GM12878 (cell line): ENCODE measurements at regions not wholly inside any gene's neighbourhood (a gene's known extent, or its start where the extent isn't known, plus 50 kb on each side); places are given as distances from the start of the nearest gene placed in this dataset.

ENCODE experiments used
- ATAC-seq: fragments of 200-7000 bp; cut with Tn5 transposase; 3 replicates; pipeline ENCODE4 v1.9.1; 2020; ENCODE audit warnings: mild to moderate bottlenecking, moderate library complexity
- BruUV-seq: library from RNA; stranded (reverse); fragments of 400-500 nt; replicated peaks from 2 replicates; lab custom pipeline; 2021; lab: Mats Ljungman, UMichigan
- CTCF ChIA-PET: fragments of 300-600 bp; sonication (Branson Sonifier 250); formaldehyde crosslinking; extraction: SDS; loops from one replicate; lab custom pipeline; 2021; ENCODE audit warnings: inconsistent platforms; lab: Yijun Ruan, JAX
- POLR2A ChIA-PET: fragments of 350-600 bp; formaldehyde crosslinking; extraction: SDS; loops from one replicate; lab custom pipeline; 2021; ENCODE audit warnings: inconsistent platforms; lab: Charles Lee
- RAD21 ChIA-PET: fragments of 300-600 bp; sonication (Branson Sonifier 250); formaldehyde crosslinking; loops from one replicate; lab custom pipeline; 2023; ENCODE audit warnings: antibody characterized with exemption; ENCODE audit not compliant: unreplicated experiment; lab: Charles Lee
- SMC1A ChIA-PET: fragments of 300-600 bp; sonication (Branson Sonifier 250); formaldehyde crosslinking; loops from one replicate; lab custom pipeline; 2023; ENCODE audit not compliant: unreplicated experiment, uncharacterized antibody; lab: Charles Lee
- DNase-seq: peaks from one replicate; pipeline ENCODE4 v3.0.0-alpha.2; 2011; ENCODE audit warnings: low read depth, low spot score
- FAIRE-seq: peaks from 3 replicates; lab custom pipeline; 2011; peaks lifted over from hg19 to GRCh38; lab: Jason Lieb, UNC
- H2AFZ ChIP-seq: 2 replicates; pipeline ENCODE4 v1.6.0; 2011; ENCODE audit warnings: low read depth, low read length, control low read depth; ENCODE audit not compliant: control insufficient read depth
- H3K27ac ChIP-seq: 2 replicates; pipeline ENCODE4 v1.5.1; 2011; ENCODE audit warnings: control low read depth; ENCODE audit not compliant: control insufficient read depth, insufficient read depth
- H3K27me3 ChIP-seq, 2 experiments: replicated peaks in 1 of 2; 2 replicates each; pipeline versions ENCODE4 v1.6.0 to v1.6.1; 2011; ENCODE audit warnings: low read length in 1 of 2; ENCODE audit not compliant: control insufficient read depth in 2 of 2, insufficient read depth in 2 of 2
- H3K36me3 ChIP-seq, 2 experiments: 2 replicates each; pipeline ENCODE4 v1.5.1; 2011; ENCODE audit warnings: low read length in 1 of 2; ENCODE audit not compliant: control insufficient read depth in 2 of 2, insufficient read depth in 2 of 2
- H3K4me1 ChIP-seq: 2 replicates; pipeline ENCODE4 v1.6.1; 2011; ENCODE audit warnings: mild to moderate bottlenecking, low read length, moderate library complexity, mixed read lengths; ENCODE audit not compliant: control insufficient read depth, insufficient read depth
- H3K4me2 ChIP-seq: 2 replicates; pipeline ENCODE4 v1.6.0; 2011; ENCODE audit warnings: control low read depth; ENCODE audit not compliant: control insufficient read depth, insufficient read depth
- H3K4me3 ChIP-seq: fragments of 200-600 bp; sonication (generic); 2 replicates; pipeline ENCODE4 v1.5.1; 2016
- H3K79me2 ChIP-seq: 2 replicates; pipeline ENCODE4 v1.6.0; 2011; ENCODE audit warnings: low read length; ENCODE audit not compliant: control insufficient read depth, insufficient read depth
- H3K9ac ChIP-seq: 2 replicates; pipeline ENCODE4 v1.8.0; 2011; ENCODE audit warnings: low read length, control low read depth, mixed read lengths; ENCODE audit not compliant: control insufficient read depth, insufficient read depth
- H3K9me3 ChIP-seq: replicated peaks from 3 replicates; pipeline ENCODE4 v1.5.1; 2011; ENCODE audit warnings: mild to moderate bottlenecking, low read length; ENCODE audit not compliant: control insufficient read depth, insufficient read depth
- H4K20me1 ChIP-seq: 2 replicates; pipeline ENCODE4 v1.6.0; 2011; ENCODE audit not compliant: control insufficient read depth, insufficient read depth
- CBX3 ChIP-seq: fragments of 200-600 bp; sonication (generic); IDR thresholded peaks from 2 replicates; pipeline ENCODE4 v1.6.1; 2016; ENCODE audit warnings: low read depth, borderline replicate concordance
- E2F8 ChIP-seq: fragments of 450-650 bp; IDR thresholded peaks from 2 replicates; pipeline ENCODE4 v1.6.1; 2018; ENCODE audit warnings: mild to moderate bottlenecking, low read depth, moderate library complexity; ENCODE audit not compliant: partially characterized antibody
- ETV6 ChIP-seq, 2 experiments: fragments of 450-650 bp in 1 of 2; IDR thresholded peaks in 1 of 2; conservative IDR thresholded peaks in 1 of 2; 2 replicates each; pipeline ENCODE4 v1.6.1; 2014; ENCODE audit warnings: antibody characterized with exemption in 1 of 2, borderline replicate concordance in 1 of 2, low read depth in 1 of 2, mild to moderate bottlenecking in 1 of 2, moderate library complexity in 1 of 2
- HCFC1 ChIP-seq: fragments of 150-350 bp; IDR thresholded peaks from 2 replicates; pipeline ENCODE4 v1.6.1; 2014; ENCODE audit warnings: low read length
- HDAC6 ChIP-seq: fragments of 200-600 bp; sonication (generic); IDR thresholded peaks from one replicate; pipeline ENCODE4 v1.8.0; 2017; ENCODE audit warnings: antibody characterized with exemption; ENCODE audit not compliant: unreplicated experiment
- NRF1 ChIP-seq: conservative IDR thresholded peaks from 2 replicates; pipeline ENCODE4 v1.6.1; 2011; ENCODE audit warnings: mild to moderate bottlenecking, low read depth, low read length, improper control_type of control experiment
- PBX3 ChIP-seq: IDR thresholded peaks from 2 replicates; pipeline ENCODE4 v1.6.1; 2011; ENCODE audit warnings: mild to moderate bottlenecking, low read depth, low read length, moderate library complexity; ENCODE audit not compliant: insufficient replicate concordance
- PRDM15 ChIP-seq: fragments of 450-650 bp; formaldehyde crosslinking; IDR thresholded peaks from 2 replicates; pipeline ENCODE4 v1.4.0; 2020; ENCODE audit warnings: mild to moderate bottlenecking, moderate library complexity
- RAD51 ChIP-seq: fragments of 450-650 bp; IDR thresholded peaks from 2 replicates; pipeline ENCODE4 v1.6.1; 2016; ENCODE audit warnings: moderate library complexity, mild to moderate bottlenecking, inconsistent platforms
- WGBS: methylation state at CpG from one replicate; pipeline ENCODE4 v1.1.6; 2016; ENCODE audit warnings: low lambda C conversion rate; ENCODE audit not compliant: insufficient replicate concordance, insufficient coverage; ENCODE audit errors: missing lambda C conversion rate; 5-methylcytosine and 5-hydroxymethylcytosine counted together
- in situ Hi-C: fragments of 300-500 bp; cut with MboI; formaldehyde crosslinking; loops from 9 replicates; pipeline ENCODE4 v1.14.3; 2018; ENCODE audit warnings: mixed read lengths
- intact Hi-C: fragments of 100-400 bp; cut with micrococcal nuclease; formaldehyde crosslinking; loops from one replicate; pipeline ENCODE4 v1.14.2; 2022; ENCODE audit not compliant: unreplicated experiment
- TF ChIP-seq, protein P1 (sequence below): IDR thresholded peaks from 2 replicates; pipeline ENCODE4 v1.6.1; 2012; ENCODE audit warnings: mild to moderate bottlenecking, low read depth, low read length
- TF ChIP-seq, protein P2 (sequence below): IDR thresholded peaks from 2 replicates; pipeline ENCODE4 v1.6.1; 2011; ENCODE audit warnings: borderline replicate concordance, low read depth, mild to moderate bottlenecking, moderate library complexity, low read length; ENCODE audit not compliant: insufficient read depth, poor library complexity, severe bottlenecking

DNA sequence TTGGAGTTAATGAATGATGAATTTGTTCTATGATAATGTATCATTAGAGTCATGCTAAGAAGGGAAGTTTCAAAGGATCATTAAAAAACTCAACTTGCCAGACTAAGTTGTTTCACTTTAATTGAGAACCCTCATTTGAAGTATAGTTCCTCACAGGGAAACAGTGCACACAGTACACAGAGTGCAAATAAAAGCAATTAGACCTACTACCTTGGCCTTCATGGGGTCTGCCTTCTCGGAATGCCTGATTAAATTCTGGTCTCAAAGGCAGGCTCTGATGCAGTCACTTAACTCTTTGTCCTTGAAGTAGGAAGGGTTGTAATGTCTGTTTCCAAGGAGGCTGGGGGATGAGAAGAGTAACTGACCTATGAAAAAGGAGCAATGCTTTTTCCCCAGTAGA, 457.3 kb downstream of the TBC1D32 start:
- CTCF ChIA-PET = no interaction called here
- no peaks in the 10 kb centered on the region for H3K36me3 ChIP-seq
- RAD21 ChIA-PET = no interaction called here
- H3K4me3 ChIP-seq = no peak overlapping the region
- POLR2A ChIA-PET = no interaction called here
- no peaks in the 10 kb centered on the region for H3K27me3 ChIP-seq
- H3K9ac ChIP-seq = no peak overlapping the region
- no peaks in the 10 kb centered on the region for H3K79me2 ChIP-seq
- SMC1A ChIA-PET = no interaction called here
- no peak overlapping the region for H3K4me2 ChIP-seq
- no peak for FAIRE-seq
- BruUV-seq = no TSS peak
- intact Hi-C loops (no loop called here), in situ Hi-C loops (no loop called here)
- WGBS = 0% methylated on average over 1 of the region's 1 CpG
- no peaks in the 10 kb centered on the region for H3K4me1 ChIP-seq
- H2AFZ ChIP-seq = no peak overlapping the region
- peak; percentile 32; the same call in 2 of the 3 replicates for ATAC-seq
- H4K20me1 ChIP-seq = no peaks in the 10 kb centered on the region
- no peak for DNase-seq
- H3K27ac ChIP-seq = no peak overlapping the region
- H3K9me3 ChIP-seq = no peaks in the 10 kb centered on the region
- TF ChIP-seq, protein P1, sequence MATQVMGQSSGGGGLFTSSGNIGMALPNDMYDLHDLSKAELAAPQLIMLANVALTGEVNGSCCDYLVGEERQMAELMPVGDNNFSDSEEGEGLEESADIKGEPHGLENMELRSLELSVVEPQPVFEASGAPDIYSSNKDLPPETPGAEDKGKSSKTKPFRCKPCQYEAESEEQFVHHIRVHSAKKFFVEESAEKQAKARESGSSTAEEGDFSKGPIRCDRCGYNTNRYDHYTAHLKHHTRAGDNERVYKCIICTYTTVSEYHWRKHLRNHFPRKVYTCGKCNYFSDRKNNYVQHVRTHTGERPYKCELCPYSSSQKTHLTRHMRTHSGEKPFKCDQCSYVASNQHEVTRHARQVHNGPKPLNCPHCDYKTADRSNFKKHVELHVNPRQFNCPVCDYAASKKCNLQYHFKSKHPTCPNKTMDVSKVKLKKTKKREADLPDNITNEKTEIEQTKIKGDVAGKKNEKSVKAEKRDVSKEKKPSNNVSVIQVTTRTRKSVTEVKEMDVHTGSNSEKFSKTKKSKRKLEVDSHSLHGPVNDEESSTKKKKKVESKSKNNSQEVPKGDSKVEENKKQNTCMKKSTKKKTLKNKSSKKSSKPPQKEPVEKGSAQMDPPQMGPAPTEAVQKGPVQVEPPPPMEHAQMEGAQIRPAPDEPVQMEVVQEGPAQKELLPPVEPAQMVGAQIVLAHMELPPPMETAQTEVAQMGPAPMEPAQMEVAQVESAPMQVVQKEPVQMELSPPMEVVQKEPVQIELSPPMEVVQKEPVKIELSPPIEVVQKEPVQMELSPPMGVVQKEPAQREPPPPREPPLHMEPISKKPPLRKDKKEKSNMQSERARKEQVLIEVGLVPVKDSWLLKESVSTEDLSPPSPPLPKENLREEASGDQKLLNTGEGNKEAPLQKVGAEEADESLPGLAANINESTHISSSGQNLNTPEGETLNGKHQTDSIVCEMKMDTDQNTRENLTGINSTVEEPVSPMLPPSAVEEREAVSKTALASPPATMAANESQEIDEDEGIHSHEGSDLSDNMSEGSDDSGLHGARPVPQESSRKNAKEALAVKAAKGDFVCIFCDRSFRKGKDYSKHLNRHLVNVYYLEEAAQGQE = no peak
- TF ChIP-seq E2F8 (no peak), HCFC1 (no peak), PRDM15 (CRISPR knock-in tag) (no peak), CBX3 (no peak), NRF1 (no peak), RAD51 (no peak), HDAC6 (no peak), ETV6 (conservative IDR thresholded peaks at IDR 0.05 in 1 of 2, IDR thresholded peaks at IDR 0.05 in 1 of 2; ENCODE audit: borderline replicate concordance in 1 of 2, low read depth in 1 of 2) (no peak), PBX3 (no peak)
- TF ChIP-seq, protein P2, sequence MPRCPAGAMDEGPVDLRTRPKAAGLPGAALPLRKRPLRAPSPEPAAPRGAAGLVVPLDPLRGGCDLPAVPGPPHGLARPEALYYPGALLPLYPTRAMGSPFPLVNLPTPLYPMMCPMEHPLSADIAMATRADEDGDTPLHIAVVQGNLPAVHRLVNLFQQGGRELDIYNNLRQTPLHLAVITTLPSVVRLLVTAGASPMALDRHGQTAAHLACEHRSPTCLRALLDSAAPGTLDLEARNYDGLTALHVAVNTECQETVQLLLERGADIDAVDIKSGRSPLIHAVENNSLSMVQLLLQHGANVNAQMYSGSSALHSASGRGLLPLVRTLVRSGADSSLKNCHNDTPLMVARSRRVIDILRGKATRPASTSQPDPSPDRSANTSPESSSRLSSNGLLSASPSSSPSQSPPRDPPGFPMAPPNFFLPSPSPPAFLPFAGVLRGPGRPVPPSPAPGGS = no peak
